ENCODE measurements at regions not wholly inside any gene's neighbourhood (a gene's known extent, or its start where the extent isn't known, plus 50 kb on each side); places are given as distances from the start of the nearest gene placed in this dataset.

GRCh38 chr9:32698706-32699277 is 63.3 kb upstream of the TAF1L start:
- ChIA-PET POLR2A (no interaction called here), CTCF (interaction anchor here (1.9 kb wide), 1 partner anchor 10 kb away, joined by 4 read pairs; no protein-coding TSS in a partner anchor)
- DNase-seq, result no peak
- no peak overlapping the region for H3K27ac Mint-ChIP-seq
- no peaks in the 10 kb centered on the region for H3K36me3 Mint-ChIP-seq (ENCODE audit: low read depth)
- H3K27me3 Mint-ChIP-seq, result peaks cover 2% of the 10 kb centered on the region
- H3K4me1 Mint-ChIP-seq, result no peaks in the 10 kb centered on the region
- H3K9me3 Mint-ChIP-seq, result no peaks in the 10 kb centered on the region
- H3K4me3 Mint-ChIP-seq, result no peak overlapping the region

DNA sequence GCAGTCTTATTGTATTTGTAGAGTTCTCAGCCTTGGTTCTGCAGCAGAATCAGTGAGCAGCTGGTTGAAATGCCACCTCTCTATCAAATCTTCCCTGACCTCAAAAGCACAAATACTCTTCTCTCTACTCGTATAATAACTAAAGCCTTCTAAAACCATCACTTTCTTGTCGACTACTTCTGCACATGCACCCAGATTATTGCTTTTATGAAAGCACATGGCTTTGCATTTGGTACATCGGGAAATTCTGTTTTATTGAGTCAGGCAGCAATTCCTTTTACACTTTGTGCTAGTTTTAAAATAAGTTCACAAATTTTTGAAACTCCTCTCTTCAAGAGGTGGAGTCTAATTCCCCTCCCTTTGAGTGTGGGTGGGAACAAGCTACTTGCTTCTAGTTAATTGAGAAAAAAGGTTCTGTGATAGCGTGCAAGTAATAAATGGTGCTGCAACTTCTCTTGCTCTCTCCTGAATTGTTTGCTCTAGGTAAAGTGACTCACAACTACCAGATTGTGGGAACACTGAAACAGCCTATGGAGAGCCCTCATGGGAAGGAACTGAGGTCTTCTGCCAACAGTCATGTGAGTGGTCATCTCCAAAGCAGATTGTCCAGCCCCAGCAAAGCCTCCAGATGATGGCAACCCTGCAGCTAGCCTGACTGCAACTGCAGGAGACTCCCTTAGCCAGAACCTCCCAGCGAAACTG is 66.0 kb upstream of the TAF1L start:
- H3K4me3 Mint-ChIP-seq, result no peak overlapping the region
- peaks cover 2% of the 10 kb centered on the region for H3K27me3 Mint-ChIP-seq
- ChIA-PET POLR2A (no interaction called here), CTCF (interaction anchor here (1.4 kb wide), 1 partner anchor 32 kb away, joined by 3 read pairs; no protein-coding TSS in a partner anchor)
- no peaks in the 10 kb centered on the region for H3K4me1 Mint-ChIP-seq
- H3K27ac Mint-ChIP-seq, result no peak overlapping the region
- DNase-seq, result no peak
- H3K36me3 Mint-ChIP-seq (ENCODE audit: low read depth), result no peaks in the 10 kb centered on the region
- no peaks in the 10 kb centered on the region for H3K9me3 Mint-ChIP-seq

DNA sequence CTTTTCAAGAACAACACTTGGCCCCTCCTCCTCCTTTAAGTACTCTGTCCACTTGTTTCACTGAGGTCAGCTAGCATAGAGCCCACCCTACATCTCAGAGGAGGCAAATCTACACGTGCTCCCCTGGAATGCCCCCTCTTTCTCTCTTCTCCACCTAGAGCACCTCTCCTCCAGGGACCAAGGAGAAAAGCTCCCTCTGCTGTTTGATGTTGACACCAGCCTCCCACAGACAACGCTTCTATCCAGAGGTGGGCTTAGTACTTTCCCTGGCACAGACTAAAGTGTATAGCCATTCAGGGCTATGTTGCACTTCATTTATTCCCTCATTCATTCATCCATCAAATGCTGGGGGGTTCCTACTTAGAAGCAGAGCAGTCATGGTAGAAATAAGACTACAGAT is 68.2 kb upstream of the TAF1L start:
- Mint-ChIP-seq H3K27me3 (peaks cover 2% of the 10 kb centered on the region), H3K27ac (no peak overlapping the region), H3K36me3 (ENCODE audit: low read depth) (no peaks in the 10 kb centered on the region), H3K4me1 (no peaks in the 10 kb centered on the region), H3K4me3 (no peak overlapping the region), H3K9me3 (no peaks in the 10 kb centered on the region)
- ChIA-PET POLR2A (no interaction called here), CTCF (no interaction called here)
- DNase-seq, result no peak

GRCh38 chr9:32704343-32704742 is 68.9 kb upstream of the TAF1L start:
- Mint-ChIP-seq H3K36me3 (ENCODE audit: low read depth) (no peaks in the 10 kb centered on the region), H3K4me3 (no peak overlapping the region), H3K9me3 (no peaks in the 10 kb centered on the region), H3K27ac (no peak overlapping the region), H3K4me1 (no peaks in the 10 kb centered on the region), H3K27me3 (peaks cover 2% of the 10 kb centered on the region)
- POLR2A ChIA-PET, result no interaction called here
- CTCF ChIA-PET, result no interaction called here
- DNase-seq, result no peak

GRCh38 chr9:32705059-32705458 is 69.6 kb upstream of the TAF1L start:
- Mint-ChIP-seq H3K27ac (no peak overlapping the region), H3K9me3 (no peaks in the 10 kb centered on the region), H3K4me3 (no peak overlapping the region), H3K36me3 (ENCODE audit: low read depth) (no peaks in the 10 kb centered on the region), H3K4me1 (no peaks in the 10 kb centered on the region), H3K27me3 (peaks cover 2% of the 10 kb centered on the region)
- ChIA-PET POLR2A (no interaction called here), CTCF (no interaction called here)
- DNase-seq, result no peak

- no peaks in the 10 kb centered on the region for H3K36me3 Mint-ChIP-seq (ENCODE audit: low read depth)
Observed at GRCh38 chr9:32706004-32706724, 70.7 kb upstream of the TAF1L start.

GRCh38 chr9:32706725-32707100 is 71.2 kb upstream of the TAF1L start:
- no peak for DNase-seq
- Mint-ChIP-seq H3K4me1 (no peaks in the 10 kb centered on the region), H3K27ac (no peak overlapping the region), H3K4me3 (no peak overlapping the region), H3K27me3 (no peaks in the 10 kb centered on the region), H3K9me3 (no peaks in the 10 kb centered on the region), H3K36me3 (ENCODE audit: low read depth) (no peaks in the 10 kb centered on the region)
- CTCF ChIA-PET, result no interaction called here
- POLR2A ChIA-PET, result no interaction called here

More at GRCh38 chr9:32706004-32706724, 70.7 kb upstream of the TAF1L start:
- Mint-ChIP-seq H3K4me3 (no peak overlapping the region), H3K9me3 (no peaks in the 10 kb centered on the region), H3K27ac (no peak overlapping the region), H3K27me3 (peaks cover 2% of the 10 kb centered on the region), H3K4me1 (no peaks in the 10 kb centered on the region)
- ChIA-PET CTCF (no interaction called here), POLR2A (no interaction called here)
- DNase-seq, result no peak

- Mint-ChIP-seq H3K4me3 (no peak overlapping the region), H3K27ac (no peak overlapping the region), H3K9me3 (no peaks in the 10 kb centered on the region), H3K4me1 (no peaks in the 10 kb centered on the region), H3K27me3 (no peaks in the 10 kb centered on the region), H3K36me3 (ENCODE audit: low read depth) (no peaks in the 10 kb centered on the region)
- ChIA-PET POLR2A (no interaction called here), CTCF (interaction anchor here (0.5 kb wide), 1 partner anchor 103 kb away, joined by 3 read pairs; no protein-coding TSS in a partner anchor)
- no peak for DNase-seq
Observed at GRCh38 chr9:32707326-32707725, 71.9 kb upstream of the TAF1L start.

DNA sequence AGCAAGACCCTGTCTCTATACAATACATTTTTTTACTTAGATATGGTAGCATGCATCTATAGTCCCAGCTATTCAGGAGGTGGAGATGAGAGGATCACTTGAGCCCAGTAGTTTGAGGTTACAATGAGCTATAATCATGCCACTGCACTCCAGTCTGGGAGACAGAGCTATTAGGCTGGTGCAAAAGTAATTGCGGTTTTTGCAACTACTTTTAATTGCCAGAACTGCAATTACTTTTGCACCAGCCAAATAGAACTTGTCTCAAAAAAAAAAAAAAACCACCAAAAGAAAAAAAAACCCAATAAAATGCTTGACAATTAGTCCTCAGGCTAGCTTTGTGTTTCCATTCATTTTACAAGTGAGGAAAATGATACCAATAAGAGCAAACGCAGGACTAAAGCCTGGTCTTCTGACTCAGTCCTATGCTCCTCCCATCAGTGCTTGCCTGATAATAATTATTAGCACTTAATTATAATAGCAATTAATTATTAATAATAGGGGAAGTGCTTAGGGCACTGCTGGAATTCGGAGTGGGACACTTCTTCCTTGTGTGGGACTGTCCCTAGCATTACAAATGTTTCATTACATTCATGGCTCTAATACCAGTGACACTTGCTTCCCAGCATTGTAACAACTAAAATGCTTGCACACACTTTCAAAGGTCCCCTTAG is 73.1 kb upstream of the TAF1L start:
- Mint-ChIP-seq H3K4me3 (no peak overlapping the region), H3K27me3 (no peaks in the 10 kb centered on the region), H3K27ac (no peak overlapping the region), H3K9me3 (no peaks in the 10 kb centered on the region), H3K4me1 (no peaks in the 10 kb centered on the region), H3K36me3 (ENCODE audit: low read depth) (no peaks in the 10 kb centered on the region)
- ChIA-PET CTCF (interaction anchor here (1.1 kb wide), 1 partner anchor 9 kb away, joined by 4 read pairs; no protein-coding TSS in a partner anchor), POLR2A (no interaction called here)
- DNase-seq, result no peak

- DNase-seq, result no peak
- POLR2A ChIA-PET, result no interaction called here
- no peaks in the 10 kb centered on the region for H3K27me3 Mint-ChIP-seq
- no peak overlapping the region for H3K27ac Mint-ChIP-seq
- no peaks in the 10 kb centered on the region for H3K36me3 Mint-ChIP-seq (ENCODE audit: low read depth)
- CTCF ChIA-PET, result no interaction called here
- no peaks in the 10 kb centered on the region for H3K9me3 Mint-ChIP-seq
- H3K4me1 Mint-ChIP-seq, result no peaks in the 10 kb centered on the region
- no peak overlapping the region for H3K4me3 Mint-ChIP-seq
Observed at GRCh38 chr9:32709871-32710270, 73.5 kb upstream of the TMEM215 start.

DNA sequence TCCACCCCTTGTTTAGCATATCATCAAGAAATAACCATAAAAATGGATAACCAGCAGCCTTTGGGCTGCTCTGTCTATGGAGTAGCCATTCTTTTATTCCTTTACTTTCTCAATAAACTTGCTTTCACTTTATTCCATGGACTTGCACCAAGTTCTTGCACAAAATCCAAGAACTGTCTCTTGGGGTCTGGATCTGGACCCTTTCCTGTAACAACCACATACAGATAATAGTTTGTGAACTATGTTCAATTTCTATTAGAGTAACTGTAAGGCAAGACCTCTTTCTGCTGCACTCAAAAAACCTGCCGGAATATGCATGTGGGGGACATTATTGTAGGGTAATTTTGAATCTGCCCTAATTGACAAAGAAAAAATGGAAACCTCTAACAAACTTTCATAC is 66.9 kb upstream of the TMEM215 start:
- no peaks in the 10 kb centered on the region for H3K36me3 Mint-ChIP-seq (ENCODE audit: low read depth)
- H3K4me3 Mint-ChIP-seq, result no peak overlapping the region
- H3K4me1 Mint-ChIP-seq, result no peaks in the 10 kb centered on the region
- no peaks in the 10 kb centered on the region for H3K9me3 Mint-ChIP-seq
- DNase-seq, result no peak
- no peak overlapping the region for H3K27ac Mint-ChIP-seq
- POLR2A ChIA-PET, result no interaction called here
- CTCF ChIA-PET, result no interaction called here
- no peaks in the 10 kb centered on the region for H3K27me3 Mint-ChIP-seq

DNA sequence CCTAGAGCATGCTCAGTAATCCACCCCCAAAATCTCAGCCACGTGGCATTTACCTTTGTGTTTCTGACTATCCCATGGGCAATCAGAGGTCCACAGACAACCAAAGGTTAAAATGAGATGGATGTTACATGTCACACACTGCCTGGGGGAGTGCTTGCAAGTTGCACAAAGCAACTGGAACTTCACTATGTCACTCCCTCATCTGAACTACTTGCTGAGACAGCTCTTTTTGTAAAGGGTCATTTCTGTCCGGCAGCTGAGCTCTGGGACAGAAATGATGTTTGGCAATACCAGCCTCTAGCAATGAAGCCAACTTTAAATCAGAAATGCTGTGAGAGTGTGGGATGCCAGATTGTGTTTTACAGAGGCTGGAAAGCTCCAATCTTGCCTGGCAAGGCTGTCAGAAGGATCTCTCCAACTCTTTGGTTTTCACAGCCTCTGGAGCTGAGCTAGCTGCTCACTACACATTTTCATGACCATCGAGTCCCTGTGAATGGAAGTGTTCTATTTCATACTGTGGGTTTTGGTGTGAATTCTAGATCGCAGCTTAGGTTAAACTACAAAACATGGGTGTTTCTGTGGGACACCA is 66.3 kb upstream of the TMEM215 start:
- ChIA-PET CTCF (interaction anchor here (0.6 kb wide), 1 partner anchor 327 kb away, joined by 4 read pairs; no protein-coding TSS in a partner anchor), POLR2A (no interaction called here)
- H3K9me3 Mint-ChIP-seq, result no peaks in the 10 kb centered on the region
- H3K27ac Mint-ChIP-seq, result no peak overlapping the region
- H3K36me3 Mint-ChIP-seq (ENCODE audit: low read depth), result no peaks in the 10 kb centered on the region
- H3K4me1 Mint-ChIP-seq, result no peaks in the 10 kb centered on the region
- no peak overlapping the region for H3K4me3 Mint-ChIP-seq
- H3K27me3 Mint-ChIP-seq, result no peaks in the 10 kb centered on the region
- DNase-seq, result no peak

DNA sequence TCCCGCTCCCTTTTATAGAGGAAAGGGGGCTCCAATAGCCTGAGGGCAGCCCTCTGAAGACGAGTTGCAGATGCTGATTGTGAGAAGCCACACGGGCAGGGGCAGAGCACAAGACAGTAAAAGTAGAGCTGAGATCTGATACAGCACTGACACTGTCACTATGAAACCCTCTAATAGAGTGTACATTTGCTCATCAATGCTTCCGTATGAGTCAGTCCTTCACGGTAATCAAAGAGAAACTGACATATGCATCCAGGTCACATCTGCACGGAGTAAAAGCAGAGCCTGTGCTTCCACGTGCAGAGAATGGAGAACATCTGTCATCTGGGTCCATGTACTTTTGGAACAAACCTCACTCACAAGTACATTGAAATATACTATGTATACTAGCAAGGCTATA is 60.6 kb upstream of the TMEM215 start:
- no peak overlapping the region for H3K4me3 Mint-ChIP-seq
- ChIA-PET POLR2A (no interaction called here), CTCF (interaction anchor here (0.9 kb wide), 1 partner anchor 210 kb away, joined by 3 read pairs; no protein-coding TSS in a partner anchor)
- no peaks in the 10 kb centered on the region for H3K9me3 Mint-ChIP-seq
- H3K27me3 Mint-ChIP-seq, result no peaks in the 10 kb centered on the region
- no peak overlapping the region for H3K27ac Mint-ChIP-seq
- H3K36me3 Mint-ChIP-seq (ENCODE audit: low read depth), result no peaks in the 10 kb centered on the region
- DNase-seq, result no peak
- no peaks in the 10 kb centered on the region for H3K4me1 Mint-ChIP-seq

Measured in activated CD4-positive, alpha-beta T cell treated with anti-CD3 and anti-CD28 coated beads, Interleukin-2, amount 10 ng/mL, durations not matched to agents 7 days and 5 days (primary cell).